Peyer's patch (tissue), 4 donors: ENCODE measurements at regions not wholly inside any gene's neighbourhood (a gene's known extent, or its start where the extent isn't known, plus 50 kb on each side); places are given as distances from the start of the nearest gene placed in this dataset.

Experiments used
- POLR2A ChIP-seq, 2 donors: fragments of 450-650 bp; IDR thresholded peaks; one replicate each; pipeline ENCODE4 v1.5.1; 2017; ENCODE audit warnings: antibody characterized with exemption in 2 of 2, mild to moderate bottlenecking in 2 of 2, moderate library complexity in 2 of 2
- TF ChIP-seq, protein P1 (sequence below), 6 experiments: fragments of 450-650 bp in 4 of 6; fragments of 200-600 bp in 2 of 6; sonication (generic) in 1 of 6; IDR thresholded peaks; one replicate each; pipeline ENCODE4 v1.5.1; 2017 to 2019; ENCODE audit warnings: antibody characterized with exemption in 6 of 6, mild to moderate bottlenecking in 3 of 6, moderate library complexity in 1 of 6

DNA sequence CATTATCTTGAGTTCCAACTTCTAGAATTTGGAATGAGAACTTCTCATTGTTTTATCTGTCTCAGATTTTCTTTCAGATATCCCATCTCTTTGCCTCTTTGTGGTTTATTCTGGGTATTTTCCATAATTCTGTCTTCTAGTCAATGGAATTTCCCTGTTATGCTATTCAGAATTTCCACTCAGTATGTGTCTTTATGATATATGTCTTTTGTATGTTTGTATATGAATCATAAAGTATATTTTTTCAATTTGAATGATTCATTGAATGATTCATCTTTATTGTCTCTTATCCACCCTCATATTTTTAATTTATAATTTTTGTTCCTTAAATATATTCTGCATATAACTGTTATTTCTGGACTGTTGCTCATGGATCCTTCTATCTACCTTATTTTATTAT, 729.7 kb upstream of the GOT2 start:
- TF ChIP-seq, protein P1, sequence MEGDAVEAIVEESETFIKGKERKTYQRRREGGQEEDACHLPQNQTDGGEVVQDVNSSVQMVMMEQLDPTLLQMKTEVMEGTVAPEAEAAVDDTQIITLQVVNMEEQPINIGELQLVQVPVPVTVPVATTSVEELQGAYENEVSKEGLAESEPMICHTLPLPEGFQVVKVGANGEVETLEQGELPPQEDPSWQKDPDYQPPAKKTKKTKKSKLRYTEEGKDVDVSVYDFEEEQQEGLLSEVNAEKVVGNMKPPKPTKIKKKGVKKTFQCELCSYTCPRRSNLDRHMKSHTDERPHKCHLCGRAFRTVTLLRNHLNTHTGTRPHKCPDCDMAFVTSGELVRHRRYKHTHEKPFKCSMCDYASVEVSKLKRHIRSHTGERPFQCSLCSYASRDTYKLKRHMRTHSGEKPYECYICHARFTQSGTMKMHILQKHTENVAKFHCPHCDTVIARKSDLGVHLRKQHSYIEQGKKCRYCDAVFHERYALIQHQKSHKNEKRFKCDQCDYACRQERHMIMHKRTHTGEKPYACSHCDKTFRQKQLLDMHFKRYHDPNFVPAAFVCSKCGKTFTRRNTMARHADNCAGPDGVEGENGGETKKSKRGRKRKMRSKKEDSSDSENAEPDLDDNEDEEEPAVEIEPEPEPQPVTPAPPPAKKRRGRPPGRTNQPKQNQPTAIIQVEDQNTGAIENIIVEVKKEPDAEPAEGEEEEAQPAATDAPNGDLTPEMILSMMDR (IDR thresholded peaks at IDR 0.05): no peak
- TF ChIP-seq POLR2A (IDR thresholded peaks at IDR 0.05): no peak
